ENCODE measurements at regions not wholly inside any gene's neighbourhood (a gene's known extent, or its start where the extent isn't known, plus 50 kb on each side); places are given as distances from the start of the nearest gene placed in this dataset.

DNA sequence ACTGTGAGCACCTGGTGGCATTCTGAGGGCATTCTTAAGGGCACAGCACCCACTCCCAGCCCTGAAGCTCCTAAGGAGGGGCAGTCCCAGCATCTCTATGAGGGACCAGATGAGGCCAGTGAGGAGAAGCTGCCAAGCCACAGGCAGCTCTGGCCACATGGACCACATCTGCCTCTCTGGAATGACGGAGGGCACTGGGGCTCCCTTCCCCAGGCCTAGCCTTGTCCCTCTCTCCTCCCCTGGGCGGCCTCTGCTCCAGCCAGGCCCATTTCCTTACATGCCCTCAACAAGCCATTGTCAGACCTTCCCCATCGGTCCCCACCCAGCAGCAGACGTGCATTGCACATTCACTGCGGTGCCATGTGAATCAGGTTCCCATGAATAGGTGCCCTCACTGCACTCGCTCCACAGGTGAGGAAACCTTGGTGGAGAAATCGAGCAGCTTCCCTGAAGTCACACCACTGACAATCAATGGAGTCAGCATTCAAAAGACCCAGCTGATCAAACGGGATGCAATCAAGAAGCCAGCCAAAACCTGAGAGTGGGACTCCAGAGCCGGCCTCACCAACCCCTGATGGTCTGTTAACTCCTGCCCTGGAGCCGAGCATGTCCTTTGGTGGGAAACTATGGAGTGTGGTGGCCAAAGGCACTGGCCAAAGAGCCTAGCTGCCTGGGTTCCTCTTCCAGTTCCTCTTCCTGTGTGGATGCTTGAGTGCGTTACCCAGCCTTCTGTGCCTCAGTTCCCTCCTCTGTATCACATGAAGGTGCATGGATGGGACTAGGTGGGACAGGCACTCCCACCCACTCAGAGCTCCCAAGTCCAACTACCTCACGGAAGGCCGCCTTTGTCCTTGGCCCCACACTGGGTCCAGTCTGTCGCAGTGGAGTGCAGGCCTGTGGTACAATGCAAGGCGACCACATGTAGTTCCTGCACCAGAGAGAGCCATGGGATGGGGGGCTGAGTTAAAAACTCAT, 147.3 kb downstream of the ZFP36L2 start:
- H3K27me3 ChIP-seq (ENCODE audit: control insufficient read depth in 1 of 2, insufficient read depth in 2 of 2, low read length in 2 of 2): no peaks in the 10 kb centered on the region
- H3K9ac ChIP-seq (ENCODE audit: low read length): no peak overlapping the region
- H3K9me3 ChIP-seq (ENCODE audit: low read length): no peaks in the 10 kb centered on the region
- no peaks in the 10 kb centered on the region for H3K36me3 ChIP-seq (ENCODE audit: insufficient read depth, low read length)
- no peak overlapping the region for H3K4me3 ChIP-seq (ENCODE audit: low read depth in 1 of 2, low read length in 2 of 2)
- H3K27ac ChIP-seq (ENCODE audit: low read depth, low read length): no peak overlapping the region
- H3K4me1 ChIP-seq (ENCODE audit: insufficient read depth, low read length): peaks cover 61% of the 10 kb centered on the region

GRCh38 chr2:43078301-43078700, 148.1 kb downstream of the ZFP36L2 start:
- no peak overlapping the region for H3K9ac ChIP-seq (ENCODE audit: low read length)
- no peaks in the 10 kb centered on the region for H3K9me3 ChIP-seq (ENCODE audit: low read length)
- peaks cover 61% of the 10 kb centered on the region for H3K4me1 ChIP-seq (ENCODE audit: insufficient read depth, low read length)
- no peak overlapping the region for H3K27ac ChIP-seq (ENCODE audit: low read depth, low read length)
- no peaks in the 10 kb centered on the region for H3K36me3 ChIP-seq (ENCODE audit: insufficient read depth, low read length)
- no peak overlapping the region for H3K4me3 ChIP-seq (ENCODE audit: low read depth in 1 of 2, low read length in 2 of 2)
- no peaks in the 10 kb centered on the region for H3K27me3 ChIP-seq (ENCODE audit: control insufficient read depth in 1 of 2, insufficient read depth in 2 of 2, low read length in 2 of 2)

GRCh38 chr2:43077876-43078275, 148.5 kb downstream of the ZFP36L2 start:
- H3K4me3 ChIP-seq (ENCODE audit: low read depth in 1 of 2, low read length in 2 of 2): no peak overlapping the region
- H3K9me3 ChIP-seq (ENCODE audit: low read length): no peaks in the 10 kb centered on the region
- peaks cover 58% of the 10 kb centered on the region for H3K4me1 ChIP-seq (ENCODE audit: insufficient read depth, low read length)
- H3K27me3 ChIP-seq (ENCODE audit: control insufficient read depth in 1 of 2, insufficient read depth in 2 of 2, low read length in 2 of 2): no peaks in the 10 kb centered on the region
- H3K27ac ChIP-seq (ENCODE audit: low read depth, low read length): no peak overlapping the region
- H3K36me3 ChIP-seq (ENCODE audit: insufficient read depth, low read length): no peaks in the 10 kb centered on the region
- H3K9ac ChIP-seq (ENCODE audit: low read length): no peak overlapping the region

GRCh38 chr2:43076676-43077075, 149.7 kb downstream of the ZFP36L2 start:
- H3K27me3 ChIP-seq (ENCODE audit: control insufficient read depth in 1 of 2, insufficient read depth in 2 of 2, low read length in 2 of 2): no peaks in the 10 kb centered on the region
- H3K9ac ChIP-seq (ENCODE audit: low read length): no peak overlapping the region
- peaks cover 54% of the 10 kb centered on the region for H3K4me1 ChIP-seq (ENCODE audit: insufficient read depth, low read length)
- H3K27ac ChIP-seq (ENCODE audit: low read depth, low read length): peak overlapping the region; percentile 20
- H3K36me3 ChIP-seq (ENCODE audit: insufficient read depth, low read length): no peaks in the 10 kb centered on the region
- H3K4me3 ChIP-seq (ENCODE audit: low read depth in 1 of 2, low read length in 2 of 2): no peak overlapping the region
- H3K9me3 ChIP-seq (ENCODE audit: low read length): no peaks in the 10 kb centered on the region

DNA sequence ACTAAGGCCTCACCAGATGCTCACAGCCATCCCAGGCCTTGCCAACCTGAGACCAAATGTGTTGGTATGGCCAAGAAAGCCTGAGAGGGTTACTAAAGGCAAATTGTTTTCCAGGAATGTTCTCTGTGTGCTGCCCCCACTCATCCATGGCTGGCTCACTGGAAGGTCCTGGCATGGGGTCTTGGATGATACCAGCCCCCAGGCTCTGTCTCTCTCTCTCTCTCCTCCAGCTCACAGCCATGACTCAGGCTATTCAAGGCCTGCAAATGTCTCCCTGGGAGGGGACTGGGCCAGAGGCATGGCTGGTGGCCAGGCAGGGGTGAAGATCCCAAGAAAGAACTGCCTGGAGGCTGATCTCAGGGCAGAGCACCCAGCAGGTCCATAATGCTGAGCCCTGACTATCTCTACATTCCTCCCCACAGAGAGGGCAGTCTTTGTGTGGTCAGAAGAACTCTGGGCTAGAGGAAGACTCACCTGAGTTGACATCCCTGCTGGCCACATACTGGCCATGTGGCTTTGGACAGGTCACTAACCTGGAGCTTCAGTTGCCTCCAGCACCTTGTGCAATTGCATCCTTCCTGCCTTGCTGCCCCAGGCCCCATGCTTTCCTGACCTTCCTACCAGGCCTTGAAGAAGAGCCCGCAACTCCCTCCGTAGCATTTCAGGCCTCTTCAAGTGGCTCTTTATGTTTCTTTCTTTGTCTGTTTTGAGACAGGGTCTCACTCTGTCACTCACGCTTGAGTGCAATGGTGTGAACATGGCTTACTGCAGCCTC, 150.4 kb downstream of the ZFP36L2 start:
- Histone ChIP-seq H3K9me3 (ENCODE audit: low read length) (no peaks in the 10 kb centered on the region), H3K27ac (ENCODE audit: low read depth, low read length) (no peak overlapping the region), H3K9ac (ENCODE audit: low read length) (no peak overlapping the region), H3K27me3 (ENCODE audit: control insufficient read depth in 1 of 2, insufficient read depth in 2 of 2, low read length in 2 of 2) (no peaks in the 10 kb centered on the region), H3K36me3 (ENCODE audit: insufficient read depth, low read length) (no peaks in the 10 kb centered on the region), H3K4me1 (ENCODE audit: insufficient read depth, low read length) (peaks cover 56% of the 10 kb centered on the region), H3K4me3 (ENCODE audit: low read depth in 1 of 2, low read length in 2 of 2) (no peak overlapping the region)

DNA sequence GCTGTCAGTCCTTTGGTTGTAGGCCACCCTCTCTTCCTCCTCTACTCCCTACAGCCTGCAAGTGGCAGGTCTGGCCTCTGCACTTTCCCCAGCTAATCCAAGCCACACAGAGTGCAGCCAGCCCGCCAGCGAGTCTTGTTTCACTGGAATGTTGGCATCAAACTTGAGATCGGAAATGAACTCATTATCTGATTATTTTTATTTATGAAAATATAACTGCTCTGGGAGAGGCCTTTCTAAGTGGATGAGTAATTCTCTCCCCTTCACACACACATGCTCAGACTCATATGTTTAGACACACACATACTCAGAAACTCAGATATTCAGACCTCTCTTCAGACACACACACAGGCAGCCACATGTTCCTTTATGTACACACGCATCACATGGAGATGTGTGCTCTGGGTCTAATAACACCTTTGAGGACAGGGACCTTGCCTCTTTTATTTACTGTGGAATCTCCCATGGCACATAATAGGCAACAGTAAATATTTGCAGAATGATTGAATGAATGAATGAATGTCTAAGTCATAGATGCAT, 151.3 kb downstream of the ZFP36L2 start:
- Histone ChIP-seq H3K4me1 (ENCODE audit: insufficient read depth, low read length) (peaks cover 56% of the 10 kb centered on the region), H3K36me3 (ENCODE audit: insufficient read depth, low read length) (no peaks in the 10 kb centered on the region), H3K9me3 (ENCODE audit: low read length) (no peaks in the 10 kb centered on the region), H3K27me3 (ENCODE audit: control insufficient read depth in 1 of 2, insufficient read depth in 2 of 2, low read length in 2 of 2) (no peaks in the 10 kb centered on the region), H3K4me3 (ENCODE audit: low read depth in 1 of 2, low read length in 2 of 2) (no peak overlapping the region), H3K27ac (ENCODE audit: low read depth, low read length) (no peak overlapping the region), H3K9ac (ENCODE audit: low read length) (no peak overlapping the region)

GRCh38 chr2:43074592-43075053, 151.8 kb downstream of the ZFP36L2 start:
- no peak overlapping the region for H3K4me3 ChIP-seq (ENCODE audit: low read depth in 1 of 2, low read length in 2 of 2)
- H3K27me3 ChIP-seq (ENCODE audit: control insufficient read depth in 1 of 2, insufficient read depth in 2 of 2, low read length in 2 of 2): no peaks in the 10 kb centered on the region
- H3K9me3 ChIP-seq (ENCODE audit: low read length): no peaks in the 10 kb centered on the region
- H3K9ac ChIP-seq (ENCODE audit: low read length): no peak overlapping the region
- peak overlapping the region; percentile 21 for H3K27ac ChIP-seq (ENCODE audit: low read depth, low read length)
- H3K36me3 ChIP-seq (ENCODE audit: insufficient read depth, low read length): no peaks in the 10 kb centered on the region
- peaks cover 60% of the 10 kb centered on the region for H3K4me1 ChIP-seq (ENCODE audit: insufficient read depth, low read length)

- peak overlapping the region; percentile 42 for H3K27ac ChIP-seq (ENCODE audit: low read depth, low read length)
- no peak overlapping the region for H3K9ac ChIP-seq (ENCODE audit: low read length)
- no peaks in the 10 kb centered on the region for H3K27me3 ChIP-seq (ENCODE audit: control insufficient read depth in 1 of 2, insufficient read depth in 2 of 2, low read length in 2 of 2)
- peaks cover 60% of the 10 kb centered on the region for H3K4me1 ChIP-seq (ENCODE audit: insufficient read depth, low read length)
- no peaks in the 10 kb centered on the region for H3K9me3 ChIP-seq (ENCODE audit: low read length)
- peak overlapping the region in 1 of 2 donors; percentile 13 for H3K4me3 ChIP-seq (ENCODE audit: low read depth in 1 of 2, low read length in 2 of 2)
- no peaks in the 10 kb centered on the region for H3K36me3 ChIP-seq (ENCODE audit: insufficient read depth, low read length)
Measured at GRCh38 chr2:43074052-43074451, 152.4 kb downstream of the ZFP36L2 start.

DNA sequence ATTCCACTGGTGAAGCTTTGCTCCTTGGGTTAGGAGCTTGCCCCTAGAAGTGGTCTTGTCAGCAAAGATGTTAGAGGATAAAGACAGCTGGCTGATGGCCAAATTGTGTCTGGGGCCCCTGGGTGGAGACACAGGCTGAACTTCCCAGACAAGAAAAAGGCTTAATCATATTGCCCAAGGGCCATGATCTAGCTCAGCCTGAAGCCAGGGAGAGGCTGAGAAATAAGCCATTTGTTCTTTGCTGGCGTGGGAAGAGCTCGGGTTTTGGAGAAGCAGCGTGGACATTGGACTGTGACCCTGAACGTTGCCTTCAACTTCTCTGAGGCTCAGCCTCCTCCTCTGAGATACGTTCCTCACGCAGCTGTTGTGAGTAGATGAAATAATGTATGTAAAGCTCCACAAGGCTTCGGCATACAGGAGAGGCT, 153.0 kb downstream of the ZFP36L2 start:
- no peaks in the 10 kb centered on the region for H3K27me3 ChIP-seq (ENCODE audit: control insufficient read depth in 1 of 2, insufficient read depth in 2 of 2, low read length in 2 of 2)
- H3K9me3 ChIP-seq (ENCODE audit: low read length): no peaks in the 10 kb centered on the region
- peaks cover 60% of the 10 kb centered on the region for H3K4me1 ChIP-seq (ENCODE audit: insufficient read depth, low read length)
- no peaks in the 10 kb centered on the region for H3K36me3 ChIP-seq (ENCODE audit: insufficient read depth, low read length)
- no peak overlapping the region for H3K9ac ChIP-seq (ENCODE audit: low read length)
- peak overlapping the region; percentile 38 for H3K27ac ChIP-seq (ENCODE audit: low read depth, low read length)
- H3K4me3 ChIP-seq (ENCODE audit: low read depth in 1 of 2, low read length in 2 of 2): peak overlapping the region in 1 of 2 donors; percentile 13

DNA sequence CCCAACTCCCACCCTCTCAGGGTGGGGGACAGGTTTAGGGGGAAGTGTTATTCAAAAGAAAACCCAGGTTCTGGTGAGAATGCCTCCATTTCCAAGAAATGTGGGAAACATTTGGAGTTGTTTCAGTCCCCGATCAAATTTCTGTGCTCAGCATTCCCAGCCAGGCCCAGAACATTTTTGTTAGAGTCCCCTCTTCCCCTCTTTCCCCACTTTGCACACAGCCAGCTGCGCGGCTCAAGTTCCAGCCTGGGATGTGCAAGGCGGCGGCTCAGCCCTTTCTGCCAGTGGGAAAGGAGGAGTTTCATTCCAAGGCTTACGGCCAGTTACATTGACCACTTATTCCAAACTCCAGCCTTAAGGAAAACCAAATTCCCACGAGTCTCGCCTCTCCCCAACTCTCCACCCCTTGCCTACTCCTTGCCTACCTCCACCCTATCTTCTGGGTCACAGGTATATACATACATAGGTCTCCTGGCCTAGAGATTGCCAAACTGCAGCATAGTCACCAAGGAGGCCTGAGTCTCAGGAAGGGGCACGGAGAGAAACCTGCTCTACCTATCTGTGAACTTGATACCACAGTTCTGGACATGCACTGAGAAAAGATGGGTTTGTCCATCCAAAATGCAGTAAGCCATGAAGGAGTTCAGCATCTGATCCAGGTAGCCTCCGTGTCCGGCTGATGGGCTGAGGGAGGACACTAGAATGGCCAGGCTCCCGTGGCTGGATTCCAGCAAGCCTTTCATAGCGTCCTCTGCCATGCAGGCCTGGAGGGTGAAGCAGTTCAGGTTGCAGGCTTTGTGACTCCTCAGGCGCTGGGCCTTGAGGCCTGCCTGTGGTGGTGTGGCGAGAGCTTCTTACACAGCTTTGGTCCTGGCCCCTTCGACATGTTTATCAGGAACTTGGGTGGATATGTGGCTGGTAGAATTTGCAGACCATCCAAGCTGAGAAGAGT, 154.5 kb downstream of the ZFP36L2 start:
- Histone ChIP-seq H3K27ac (ENCODE audit: low read depth, low read length) (peak overlapping the region; percentile 73), H3K27me3 (ENCODE audit: control insufficient read depth in 1 of 2, insufficient read depth in 2 of 2, low read length in 2 of 2) (no peaks in the 10 kb centered on the region), H3K4me3 (ENCODE audit: low read depth in 1 of 2, low read length in 2 of 2) (no peak overlapping the region), H3K4me1 (ENCODE audit: insufficient read depth, low read length) (peaks cover 60% of the 10 kb centered on the region), H3K36me3 (ENCODE audit: insufficient read depth, low read length) (no peaks in the 10 kb centered on the region), H3K9ac (ENCODE audit: low read length) (no peak overlapping the region), H3K9me3 (ENCODE audit: low read length) (no peaks in the 10 kb centered on the region)

Measured in muscle layer of colon (tissue), 2 donors.